Right lobe of liver (tissue), 4 donors: ENCODE measurements at regions not wholly inside any gene's neighbourhood (a gene's known extent, or its start where the extent isn't known, plus 50 kb on each side); places are given as distances from the start of the nearest gene placed in this dataset.

ENCODE experiments used
- POLR2A ChIP-seq: fragments of 450-650 bp; IDR thresholded peaks from one replicate; pipeline ENCODE4 v1.6.1; 2017; ENCODE audit warnings: antibody characterized with exemption, mild to moderate bottlenecking
- TF ChIP-seq, protein P1 (sequence below), 4 donors: fragments of 200-600 bp in 3 of 4; fragments of 450-650 bp in 1 of 4; IDR thresholded peaks; one replicate each; pipeline versions ENCODE4 v1.5.1 to v1.8.0; 2016 to 2022; ENCODE audit warnings: antibody characterized with exemption in 4 of 4, mild to moderate bottlenecking in 2 of 4
- donor health status: DM: no; HTN: no; CAD: no.
- donor health status: DM: no; HTN: no; CAD: no.
- donor health status: DM: no; HTN: yes; CAD: no.

DNA sequence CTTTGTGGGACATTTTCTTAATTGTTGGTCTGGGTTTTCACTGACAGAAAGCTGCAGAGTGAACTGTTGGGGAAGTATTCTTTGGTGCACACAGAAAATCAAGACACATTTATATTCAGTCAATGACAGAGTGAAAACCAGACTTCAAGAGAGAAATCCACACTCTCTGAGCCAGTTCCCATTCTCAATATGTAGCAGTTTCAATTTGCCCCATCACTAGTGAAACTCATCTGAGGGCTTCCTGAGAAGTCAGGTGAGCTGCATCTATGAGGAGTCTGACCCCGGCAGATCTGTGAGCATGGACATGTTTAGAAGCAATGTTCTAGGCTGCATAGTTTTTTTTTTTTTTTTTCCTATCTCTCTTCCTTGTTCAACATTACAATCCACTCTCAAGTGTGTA is 163.7 kb upstream of the AHR start:
- TF ChIP-seq POLR2A, result no peak
- TF ChIP-seq, protein P1, sequence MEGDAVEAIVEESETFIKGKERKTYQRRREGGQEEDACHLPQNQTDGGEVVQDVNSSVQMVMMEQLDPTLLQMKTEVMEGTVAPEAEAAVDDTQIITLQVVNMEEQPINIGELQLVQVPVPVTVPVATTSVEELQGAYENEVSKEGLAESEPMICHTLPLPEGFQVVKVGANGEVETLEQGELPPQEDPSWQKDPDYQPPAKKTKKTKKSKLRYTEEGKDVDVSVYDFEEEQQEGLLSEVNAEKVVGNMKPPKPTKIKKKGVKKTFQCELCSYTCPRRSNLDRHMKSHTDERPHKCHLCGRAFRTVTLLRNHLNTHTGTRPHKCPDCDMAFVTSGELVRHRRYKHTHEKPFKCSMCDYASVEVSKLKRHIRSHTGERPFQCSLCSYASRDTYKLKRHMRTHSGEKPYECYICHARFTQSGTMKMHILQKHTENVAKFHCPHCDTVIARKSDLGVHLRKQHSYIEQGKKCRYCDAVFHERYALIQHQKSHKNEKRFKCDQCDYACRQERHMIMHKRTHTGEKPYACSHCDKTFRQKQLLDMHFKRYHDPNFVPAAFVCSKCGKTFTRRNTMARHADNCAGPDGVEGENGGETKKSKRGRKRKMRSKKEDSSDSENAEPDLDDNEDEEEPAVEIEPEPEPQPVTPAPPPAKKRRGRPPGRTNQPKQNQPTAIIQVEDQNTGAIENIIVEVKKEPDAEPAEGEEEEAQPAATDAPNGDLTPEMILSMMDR (IDR thresholded peaks at IDR 0.05), result no peak
